ENCODE measurements at regions not wholly inside any gene's neighbourhood (a gene's known extent, or its start where the extent isn't known, plus 50 kb on each side); places are given as distances from the start of the nearest gene placed in this dataset.

GRCh38 chr16:6335072-6335471 lies 997.6 kb upstream of the RBFOX1 start:
- no peaks in the 10 kb centered on the region for H4K20me1 ChIP-seq (ENCODE audit: insufficient read depth, low read length)
- no peaks in the 10 kb centered on the region for H3K9me3 ChIP-seq (ENCODE audit: insufficient read depth, low read length)
- H3K4me1 ChIP-seq (ENCODE audit: low read length): no peaks in the 10 kb centered on the region
- TF ChIP-seq EZH2phosphoT487 (IDR thresholded peaks at IDR 0.05; ENCODE audit: low read depth) (no peak), CTCF (IDR thresholded peaks at IDR 0.05; ENCODE audit: low read depth, low read length) (peak; percentile 23)
- H3K27ac ChIP-seq (ENCODE audit: low read length): no peak overlapping the region
- no peaks in the 10 kb centered on the region for H3K36me3 ChIP-seq (replicated peaks; ENCODE audit: low read depth, low read length)
- H3K4me3 ChIP-seq (ENCODE audit: low read length): no peak overlapping the region
- H2AFZ ChIP-seq (ENCODE audit: low read depth, low read length): no peak overlapping the region
- no peaks in the 10 kb centered on the region for H3K27me3 ChIP-seq (ENCODE audit: low read depth, low read length)
- no peak overlapping the region for H3K4me2 ChIP-seq (ENCODE audit: low read length)
- H3K9ac ChIP-seq (ENCODE audit: low read length): no peak overlapping the region
- H3K79me2 ChIP-seq (ENCODE audit: low read length): no peaks in the 10 kb centered on the region

GRCh38 chr16:6331770-6332169 lies 1000.9 kb upstream of the RBFOX1 start:
- Histone ChIP-seq H3K4me2 (ENCODE audit: low read length) (no peak overlapping the region), H3K9me3 (ENCODE audit: insufficient read depth, low read length) (no peaks in the 10 kb centered on the region), H3K9ac (ENCODE audit: low read length) (no peak overlapping the region), H3K27ac (ENCODE audit: low read length) (no peak overlapping the region), H3K27me3 (ENCODE audit: low read depth, low read length) (no peaks in the 10 kb centered on the region), H2AFZ (ENCODE audit: low read depth, low read length) (no peak overlapping the region), H3K4me1 (ENCODE audit: low read length) (no peaks in the 10 kb centered on the region), H3K4me3 (ENCODE audit: low read length) (no peak overlapping the region), H4K20me1 (ENCODE audit: insufficient read depth, low read length) (no peaks in the 10 kb centered on the region), H3K79me2 (ENCODE audit: low read length) (no peaks in the 10 kb centered on the region), H3K36me3 (replicated peaks; ENCODE audit: low read depth, low read length) (no peaks in the 10 kb centered on the region)
- TF ChIP-seq EZH2phosphoT487 (IDR thresholded peaks at IDR 0.05; ENCODE audit: low read depth) (no peak), CTCF (IDR thresholded peaks at IDR 0.05; ENCODE audit: low read depth, low read length) (no peak)

GRCh38 chr16:6317934-6318333 lies 1014.7 kb upstream of the RBFOX1 start:
- Histone ChIP-seq H3K4me1 (ENCODE audit: low read length) (no peaks in the 10 kb centered on the region), H3K4me2 (ENCODE audit: low read length) (no peak overlapping the region), H3K27ac (ENCODE audit: low read length) (no peak overlapping the region), H3K4me3 (ENCODE audit: low read length) (no peak overlapping the region), H3K9me3 (ENCODE audit: insufficient read depth, low read length) (no peaks in the 10 kb centered on the region), H3K27me3 (ENCODE audit: low read depth, low read length) (no peaks in the 10 kb centered on the region), H3K79me2 (ENCODE audit: low read length) (no peaks in the 10 kb centered on the region), H4K20me1 (ENCODE audit: insufficient read depth, low read length) (no peaks in the 10 kb centered on the region), H2AFZ (ENCODE audit: low read depth, low read length) (no peak overlapping the region), H3K9ac (ENCODE audit: low read length) (no peak overlapping the region), H3K36me3 (replicated peaks; ENCODE audit: low read depth, low read length) (no peaks in the 10 kb centered on the region)
- TF ChIP-seq CTCF (IDR thresholded peaks at IDR 0.05; ENCODE audit: low read depth, low read length): no peak
- TF ChIP-seq EZH2phosphoT487 (IDR thresholded peaks at IDR 0.05; ENCODE audit: low read depth): no peak

GRCh38 chr16:6309271-6309670 lies 1023.4 kb upstream of the RBFOX1 start:
- TF ChIP-seq EZH2phosphoT487 (IDR thresholded peaks at IDR 0.05; ENCODE audit: low read depth): no peak
- no peak for TF ChIP-seq CTCF (IDR thresholded peaks at IDR 0.05; ENCODE audit: low read depth, low read length)
- Histone ChIP-seq H3K9ac (ENCODE audit: low read length) (no peak overlapping the region), H3K27ac (ENCODE audit: low read length) (no peak overlapping the region), H4K20me1 (ENCODE audit: insufficient read depth, low read length) (no peaks in the 10 kb centered on the region), H3K4me2 (ENCODE audit: low read length) (no peak overlapping the region), H3K4me1 (ENCODE audit: low read length) (no peaks in the 10 kb centered on the region), H3K27me3 (ENCODE audit: low read depth, low read length) (no peaks in the 10 kb centered on the region), H3K79me2 (ENCODE audit: low read length) (no peaks in the 10 kb centered on the region), H3K4me3 (ENCODE audit: low read length) (no peak overlapping the region), H3K9me3 (ENCODE audit: insufficient read depth, low read length) (no peaks in the 10 kb centered on the region), H3K36me3 (replicated peaks; ENCODE audit: low read depth, low read length) (no peaks in the 10 kb centered on the region), H2AFZ (ENCODE audit: low read depth, low read length) (no peak overlapping the region)
